ENCODE measurements at regions not wholly inside any gene's neighbourhood (a gene's known extent, or its start where the extent isn't known, plus 50 kb on each side); places are given as distances from the start of the nearest gene placed in this dataset.
A peak's percentile ranks its signal among the peaks of the same experiment; 100 is the strongest.
"Not testable (repeated sequence)": the region's sequence is repeated elsewhere in the genome, so short reads cannot be mapped to it uniquely, and the experiment has no call there.

GRCh38 chr3:67064105-67064504 is 66.0 kb downstream of the KBTBD8 start:
- DNase-seq = no peak

GRCh38 chr3:67067251-67067650 is 69.1 kb downstream of the KBTBD8 start:
- no peak for DNase-seq

GRCh38 chr3:67072640-67073039 is 74.5 kb downstream of the KBTBD8 start:
- not testable (repeated sequence) for DNase-seq

GRCh38 chr3:67073812-67074211 is 75.7 kb downstream of the KBTBD8 start:
- no peak for DNase-seq

- DNase-seq = no peak
Observed at GRCh38 chr3:67075295-67075694, 77.2 kb downstream of the KBTBD8 start.

GRCh38 chr3:67076607-67077006 is 78.5 kb downstream of the KBTBD8 start:
- DNase-seq = no peak

- no peak for DNase-seq
Observed at GRCh38 chr3:67077656-67078055, 79.5 kb downstream of the KBTBD8 start.

GRCh38 chr3:67082533-67083024 is 84.5 kb downstream of the KBTBD8 start:
- no peak for DNase-seq

- DNase-seq = peak; percentile 29
Observed at GRCh38 chr3:67083277-67083676, 85.2 kb downstream of the KBTBD8 start.

- no peak for DNase-seq
Observed at GRCh38 chr3:67087788-67088187, 89.7 kb downstream of the KBTBD8 start.

- DNase-seq = no peak
Observed at GRCh38 chr3:67090474-67090873, 92.4 kb downstream of the KBTBD8 start.

GRCh38 chr3:67093305-67093704 is 95.2 kb downstream of the KBTBD8 start:
- DNase-seq = no peak

GRCh38 chr3:67094167-67094566 is 96.1 kb downstream of the KBTBD8 start:
- DNase-seq = no peak

- DNase-seq = no peak
Observed at GRCh38 chr3:67094774-67095173, 96.7 kb downstream of the KBTBD8 start.

- DNase-seq = no peak
Observed at GRCh38 chr3:67104388-67104787, 106.3 kb downstream of the KBTBD8 start.

GRCh38 chr3:67106874-67107273 is 108.8 kb downstream of the KBTBD8 start:
- DNase-seq = no peak

GRCh38 chr3:67109651-67110204 is 111.6 kb downstream of the KBTBD8 start:
- no peak for DNase-seq

- peak; percentile 75 for DNase-seq
Observed at GRCh38 chr3:67113802-67114407, 115.8 kb downstream of the KBTBD8 start.

GRCh38 chr3:67118122-67118521 is 120.0 kb downstream of the KBTBD8 start:
- no peak for DNase-seq

GRCh38 chr3:67118635-67119034 is 120.5 kb downstream of the KBTBD8 start:
- no peak for DNase-seq

GRCh38 chr3:67123914-67124313 is 125.8 kb downstream of the KBTBD8 start:
- DNase-seq = no peak

GRCh38 chr3:67127254-67127653 is 129.1 kb downstream of the KBTBD8 start:
- DNase-seq = no peak

- no peak for DNase-seq
Observed at GRCh38 chr3:67142432-67142831, 144.3 kb downstream of the KBTBD8 start.

GRCh38 chr3:67145738-67146137 is 147.6 kb downstream of the KBTBD8 start:
- DNase-seq = no peak

- no peak for DNase-seq
Observed at GRCh38 chr3:67154429-67154828, 156.3 kb downstream of the KBTBD8 start.

Measured in stimulated activated CD4-positive, alpha-beta T cell treated with anti-CD3 and anti-CD28 coated beads, Interleukin-4, amount 100 ng/mL, for 1 hour (primary cell).